SU-DHL-6 (cell line): ENCODE measurements at regions not wholly inside any gene's neighbourhood (a gene's known extent, or its start where the extent isn't known, plus 50 kb on each side); places are given as distances from the start of the nearest gene placed in this dataset.

Experiments
- H2AFZ ChIP-seq: fragments of 200-600 bp; sonication (generic); 2 replicates; pipeline ENCODE4 v1.6.1; 2014; ENCODE audit warnings: low read depth, mild to moderate bottlenecking, moderate library complexity, mixed read lengths, antibody characterized with exemption, low read length; ENCODE audit not compliant: severe bottlenecking
- H3F3A ChIP-seq: fragments of 200-600 bp; shearing (Covaris generic); 2 replicates; pipeline ENCODE4 v1.6.0; 2016; ENCODE audit warnings: antibody characterized with exemption, mild to moderate bottlenecking; ENCODE audit not compliant: insufficient read depth
- H3K27ac ChIP-seq: fragments of 200-600 bp; sonication (generic); 2 replicates; pipeline ENCODE4 v1.5.1; 2016; ENCODE audit warnings: low read depth, mild to moderate bottlenecking, low read length, moderate library complexity, mixed read lengths
- H3K27me3 ChIP-seq: fragments of 200-600 bp; sonication (generic), shearing (Covaris generic); 2 replicates; pipeline ENCODE4 v1.6.0; 2014; ENCODE audit warnings: mild to moderate bottlenecking, low read length
- H3K36me3 ChIP-seq: fragments of 200-600 bp; sonication (generic); 2 replicates; pipeline ENCODE4 v1.6.1; 2014; ENCODE audit warnings: mild to moderate bottlenecking, low read length, mixed read lengths
- H3K4me2 ChIP-seq: fragments of 300-600, 200-600 bp; shearing (Covaris generic), sonication (generic); 2 replicates; pipeline ENCODE4 v1.6.0; 2014; ENCODE audit warnings: low read length, low read depth, mild to moderate bottlenecking; ENCODE audit not compliant: poor library complexity, severe bottlenecking
- H3K4me3 ChIP-seq: fragments of 200-600 bp; sonication (generic); 2 replicates; pipeline ENCODE4 v1.5.1; 2014; ENCODE audit warnings: antibody characterized with exemption, low read length, mild to moderate bottlenecking, mixed read lengths; ENCODE audit not compliant: insufficient read depth, poor library complexity, severe bottlenecking
- H3K79me2 ChIP-seq: fragments of 200-600 bp; sonication (generic); 2 replicates; pipeline ENCODE4 v1.6.1; 2014; ENCODE audit warnings: mild to moderate bottlenecking, low read length, moderate library complexity; ENCODE audit not compliant: insufficient read depth
- H3K9ac ChIP-seq: fragments of 200-600 bp; sonication (generic); 2 replicates; pipeline ENCODE4 v1.7.0; 2014; ENCODE audit warnings: mild to moderate bottlenecking, low read length
- H3K9me2 ChIP-seq: fragments of 200-600 bp; sonication (generic); replicated peaks from 2 replicates; pipeline ENCODE4 v1.6.1; 2014; ENCODE audit warnings: low read length; ENCODE audit not compliant: insufficient read depth
- H3K9me3 ChIP-seq: fragments of 200-600 bp; sonication (generic); 2 replicates; pipeline ENCODE4 v1.6.1; 2014; ENCODE audit warnings: low read length, mixed read lengths; ENCODE audit not compliant: insufficient read depth
- H4K20me1 ChIP-seq: fragments of 200-600 bp; sonication (generic); 2 replicates; pipeline ENCODE4 v1.6.1; 2014; ENCODE audit warnings: low read depth, mild to moderate bottlenecking, antibody characterized with exemption, low read length, moderate library complexity, mixed read lengths
- CTCF ChIP-seq: fragments of 200-600 bp; sonication (generic); IDR thresholded peaks from one replicate; pipeline ENCODE4 v1.5.1; 2017; ENCODE audit warnings: antibody characterized with exemption, mild to moderate bottlenecking, low read length, moderate library complexity; ENCODE audit not compliant: insufficient read depth, poor library complexity, severe bottlenecking
- EZH2phosphoT487 ChIP-seq: fragments of 200-600 bp; sonication (generic), shearing (Covaris generic); conservative IDR thresholded peaks from 2 replicates; pipeline ENCODE4 v1.6.1; 2018; ENCODE audit warnings: mild to moderate bottlenecking, antibody characterized with exemption, low read length, moderate library complexity, mixed read lengths

GRCh38 chr5:147169399-147169798 lies 65.4 kb upstream of the STK32A start:
- Histone ChIP-seq H3K79me2 (no peaks in the 10 kb centered on the region), H3F3A (no peaks in the 10 kb centered on the region), H3K9me3 (no peaks in the 10 kb centered on the region), H3K27ac (no peak overlapping the region), H4K20me1 (no peaks in the 10 kb centered on the region), H3K9me2 (no peaks in the 10 kb centered on the region), H3K4me3 (no peak overlapping the region), H3K9ac (no peak overlapping the region), H3K27me3 (no peaks in the 10 kb centered on the region), H3K4me2 (no peak overlapping the region), H3K36me3 (no peaks in the 10 kb centered on the region), H2AFZ (no peak overlapping the region)
- TF ChIP-seq CTCF (no peak), EZH2phosphoT487 (no peak)

GRCh38 chr5:147169901-147170300 lies 64.9 kb upstream of the STK32A start:
- Histone ChIP-seq H2AFZ (no peak overlapping the region), H3K4me2 (no peak overlapping the region), H3K4me3 (no peak overlapping the region), H3K9me2 (no peaks in the 10 kb centered on the region), H3K9ac (no peak overlapping the region), H3K27ac (no peak overlapping the region), H3K36me3 (no peaks in the 10 kb centered on the region), H3K9me3 (no peaks in the 10 kb centered on the region), H3K79me2 (no peaks in the 10 kb centered on the region), H3K27me3 (no peaks in the 10 kb centered on the region), H3F3A (no peaks in the 10 kb centered on the region), H4K20me1 (no peaks in the 10 kb centered on the region)
- TF ChIP-seq CTCF: no peak
- no peak for TF ChIP-seq EZH2phosphoT487

- no peak for TF ChIP-seq EZH2phosphoT487
- Histone ChIP-seq H2AFZ (no peak overlapping the region), H3F3A (no peaks in the 10 kb centered on the region), H3K4me2 (no peak overlapping the region), H3K9me2 (no peaks in the 10 kb centered on the region), H3K27ac (no peak overlapping the region), H4K20me1 (no peaks in the 10 kb centered on the region), H3K4me3 (no peak overlapping the region), H3K27me3 (no peaks in the 10 kb centered on the region), H3K9ac (no peak overlapping the region), H3K9me3 (no peaks in the 10 kb centered on the region), H3K36me3 (no peaks in the 10 kb centered on the region), H3K79me2 (no peaks in the 10 kb centered on the region)
Measured at GRCh38 chr5:147170603-147171002, 64.2 kb upstream of the STK32A start.

GRCh38 chr5:147174671-147175265 lies 60.1 kb upstream of the STK32A start:
- no peak overlapping the region for H3K4me2 ChIP-seq
- H3K9ac ChIP-seq: no peak overlapping the region

More at GRCh38 chr5:147174671-147175265, 60.1 kb upstream of the STK32A start:
- Histone ChIP-seq H3K36me3 (no peaks in the 10 kb centered on the region), H3K79me2 (no peaks in the 10 kb centered on the region), H3F3A (no peaks in the 10 kb centered on the region), H2AFZ (no peak overlapping the region), H3K9me2 (no peaks in the 10 kb centered on the region), H3K27me3 (no peaks in the 10 kb centered on the region), H4K20me1 (no peaks in the 10 kb centered on the region), H3K4me3 (no peak overlapping the region), H3K27ac (no peak overlapping the region), H3K9me3 (no peaks in the 10 kb centered on the region)
- no peak for TF ChIP-seq CTCF
- no peak for TF ChIP-seq EZH2phosphoT487
